H9 (cell line): ENCODE measurements at regions not wholly inside any gene's neighbourhood (a gene's known extent, or its start where the extent isn't known, plus 50 kb on each side); places are given as distances from the start of the nearest gene placed in this dataset.

Source experiments
- DNase-seq: peaks from one replicate; pipeline ENCODE4 v3.0.0-alpha.2; 2017
- H2AFZ ChIP-seq: one replicate; pipeline ENCODE4 v1.6.1; 2013; ENCODE audit warnings: mild to moderate bottlenecking, low read length, control low read depth, moderate library complexity
- H2AK5ac ChIP-seq: 2 replicates; pipeline ENCODE4 v1.6.1; 2013; ENCODE audit warnings: low read length, control low read depth, mixed read lengths; ENCODE audit not compliant: insufficient read length
- H2BK120ac ChIP-seq: one replicate; pipeline ENCODE4 v1.6.1; 2013; ENCODE audit warnings: low read depth, mild to moderate bottlenecking, low read length, control low read depth, inconsistent platforms; ENCODE audit not compliant: poor library complexity, severe bottlenecking
- H2BK12ac ChIP-seq: 2 replicates; pipeline ENCODE4 v1.6.1; 2013; ENCODE audit warnings: low read length, control low read depth, mixed read lengths, low read depth; ENCODE audit not compliant: insufficient read length
- H2BK15ac ChIP-seq: 2 replicates; pipeline ENCODE4 v1.6.1; 2013; ENCODE audit warnings: low read depth, low read length, control low read depth
- H2BK20ac ChIP-seq: one replicate; pipeline ENCODE4 v1.6.1; 2013; ENCODE audit warnings: low read depth, mild to moderate bottlenecking, low read length, control low read depth, inconsistent platforms; ENCODE audit not compliant: poor library complexity, severe bottlenecking
- H2BK5ac ChIP-seq: 2 replicates; pipeline ENCODE4 v1.6.1; 2013; ENCODE audit warnings: low read length, control low read depth, mixed read lengths; ENCODE audit not compliant: insufficient read length
- H3K14ac ChIP-seq: 2 replicates; pipeline ENCODE4 v1.6.1; 2013; ENCODE audit warnings: low read length, control low read depth; ENCODE audit not compliant: insufficient read depth
- H3K18ac ChIP-seq: 2 replicates; pipeline ENCODE4 v1.6.1; 2013; ENCODE audit warnings: low read depth, mild to moderate bottlenecking, mixed read lengths, low read length, control low read depth; ENCODE audit not compliant: insufficient read length
- H3K23ac ChIP-seq: 2 replicates; pipeline ENCODE4 v1.6.1; 2013; ENCODE audit warnings: low read length, control low read depth, mixed read lengths, low read depth; ENCODE audit not compliant: insufficient read length
- H3K23me2 ChIP-seq: 2 replicates; pipeline ENCODE4 v1.6.1; 2013; ENCODE audit warnings: low read depth, mild to moderate bottlenecking, mixed read lengths, low read length, control low read depth; ENCODE audit not compliant: insufficient read length, poor library complexity, severe bottlenecking
- H3K27ac ChIP-seq: 2 replicates; pipeline ENCODE4 v1.5.1; 2013; ENCODE audit warnings: low read length, control low read depth, mixed read lengths, low read depth; ENCODE audit not compliant: insufficient read length
- H3K27me3 ChIP-seq: 2 replicates; pipeline ENCODE4 v1.6.1; 2013; ENCODE audit warnings: low read length, control low read depth, inconsistent platforms; ENCODE audit not compliant: insufficient read depth
- H3K4ac ChIP-seq: 2 replicates; pipeline ENCODE4 v1.6.1; 2013; ENCODE audit warnings: low read depth, mild to moderate bottlenecking, control low read depth, inconsistent platforms, low read length, moderate library complexity
- H3K4me1 ChIP-seq: 2 replicates; pipeline ENCODE4 v1.6.1; 2013; ENCODE audit warnings: low read length, control low read depth, inconsistent platforms; ENCODE audit not compliant: insufficient read depth
- H3K4me2 ChIP-seq: 2 replicates; pipeline ENCODE4 v1.6.1; 2013; ENCODE audit warnings: low read length, control low read depth, mixed read lengths; ENCODE audit not compliant: insufficient read length, insufficient read depth
- H3K56ac ChIP-seq: 2 replicates; pipeline ENCODE4 v1.6.1; 2013; ENCODE audit warnings: low read depth, mild to moderate bottlenecking, mixed read lengths, low read length, control low read depth; ENCODE audit not compliant: insufficient read length
- H3K79me1 ChIP-seq: 2 replicates; pipeline ENCODE4 v1.6.1; 2013; ENCODE audit warnings: low read depth, mild to moderate bottlenecking, moderate library complexity, low read length, control low read depth, inconsistent platforms; ENCODE audit not compliant: insufficient read depth, poor library complexity, severe bottlenecking
- H3K79me2 ChIP-seq: 2 replicates; pipeline ENCODE4 v1.6.1; 2013; ENCODE audit warnings: low read length, control low read depth, inconsistent platforms; ENCODE audit not compliant: insufficient read depth
- H3K9ac ChIP-seq: 2 replicates; pipeline ENCODE4 v1.6.1; 2013; ENCODE audit warnings: low read length, control low read depth, mixed read lengths; ENCODE audit not compliant: insufficient read length; ENCODE audit errors: extremely low read depth
- H3K9me3 ChIP-seq: one replicate; pipeline ENCODE4 v1.6.1; 2013; ENCODE audit warnings: low read depth, low read length, inconsistent platforms; ENCODE audit not compliant: control insufficient read depth
- H3T11ph ChIP-seq: one replicate; pipeline ENCODE4 v1.6.1; 2013; ENCODE audit warnings: mild to moderate bottlenecking, low read length, control low read depth, inconsistent platforms
- H4K20me1 ChIP-seq: one replicate; pipeline ENCODE4 v1.6.1; 2013; ENCODE audit not compliant: control insufficient read depth, insufficient read length, insufficient read depth
- H4K5ac ChIP-seq: 2 replicates; pipeline ENCODE4 v1.6.1; 2013; ENCODE audit warnings: low read depth, mild to moderate bottlenecking, mixed read lengths, low read length, control low read depth; ENCODE audit not compliant: insufficient read length
- H4K8ac ChIP-seq: replicated peaks from 2 replicates; pipeline ENCODE4 v1.6.1; 2013; ENCODE audit warnings: low read length, control low read depth, mixed read lengths, low read depth; ENCODE audit not compliant: insufficient read length
- H4K91ac ChIP-seq: 2 replicates; pipeline ENCODE4 v1.6.1; 2013; ENCODE audit warnings: low read depth, mild to moderate bottlenecking, moderate library complexity, mixed read lengths, low read length, control low read depth; ENCODE audit not compliant: insufficient read length
- H3K27ac Mint-ChIP-seq, 3 experiments: 2 replicates in 2 of 3; 3 replicates in 1 of 3; pipeline ENCODE4 v1.8.0; 2020 to 2021; ENCODE audit warnings: mixed read lengths in 3 of 3, mild to moderate bottlenecking in 1 of 3, moderate library complexity in 1 of 3
- H3K27me3 Mint-ChIP-seq: 2 replicates; pipeline ENCODE4 v1.8.0; 2021; ENCODE audit warnings: low read depth, mild to moderate bottlenecking, moderate library complexity, mixed read lengths
- H3K36me3 Mint-ChIP-seq, 3 experiments: 2 replicates in 2 of 3; 3 replicates in 1 of 3; pipeline ENCODE4 v1.8.0; 2020 to 2021; ENCODE audit warnings: low read depth in 3 of 3, mixed read lengths in 3 of 3; ENCODE audit not compliant: insufficient read depth in 1 of 3
- H3K4me1 Mint-ChIP-seq, 2 experiments: 2 replicates each; pipeline ENCODE4 v1.8.0; 2020; ENCODE audit warnings: mixed read lengths in 2 of 2
- H3K4me3 Mint-ChIP-seq, 2 experiments: 2 replicates in 1 of 2; 3 replicates in 1 of 2; pipeline ENCODE4 v1.8.0; 2020 to 2021; ENCODE audit warnings: mild to moderate bottlenecking in 2 of 2, mixed read lengths in 2 of 2, moderate library complexity in 1 of 2
- H3K9me3 Mint-ChIP-seq, 2 experiments: 2 replicates in 1 of 2; 3 replicates in 1 of 2; pipeline ENCODE4 v1.8.0; 2020; ENCODE audit warnings: mild to moderate bottlenecking in 2 of 2, mixed read lengths in 2 of 2, moderate library complexity in 1 of 2
- CTCF ChIP-seq: fragments of 200-600 bp; sonication (generic); conservative IDR thresholded peaks from 3 replicates; pipeline ENCODE4 v1.8.0; 2021; ENCODE audit warnings: antibody characterized with exemption, mild to moderate bottlenecking
- WGBS: extraction: QIAGEN DNeasy Blood & Tissue Kit; methylation state at CpG from one replicate; pipeline ENCODE4 v1.1.7; 2013; ENCODE audit warnings: missing lambda C conversion rate, low lambda C conversion rate, mixed read lengths; ENCODE audit not compliant: insufficient read length; ENCODE audit errors: extremely low coverage; 5-methylcytosine and 5-hydroxymethylcytosine counted together

- Histone ChIP-seq H2BK15ac (no peak overlapping the region), H3K23ac (no peak overlapping the region), H3K14ac (no peak overlapping the region), H2BK12ac (no peak overlapping the region), H3K27me3 (no peaks in the 10 kb centered on the region), H2BK20ac (no peak overlapping the region), H2BK120ac (no peak overlapping the region), H4K5ac (no peak overlapping the region), H3K18ac (no peak overlapping the region), H3K23me2 (no peaks in the 10 kb centered on the region), H4K20me1 (no peaks in the 10 kb centered on the region), H2AK5ac (no peak overlapping the region), H3K4me1 (no peaks in the 10 kb centered on the region), H4K91ac (no peak overlapping the region), H2BK5ac (no peak overlapping the region), H4K8ac (no peak overlapping the region), H3K9ac (no peak overlapping the region), H3K79me2 (no peaks in the 10 kb centered on the region), H2AFZ (no peak overlapping the region), H3T11ph (no peak overlapping the region), H3K27ac (no peak overlapping the region), H3K4ac (no peak overlapping the region), H3K4me2 (no peak overlapping the region), H3K9me3 (no peaks in the 10 kb centered on the region), H3K79me1 (no peaks in the 10 kb centered on the region), H3K56ac (no peak overlapping the region)
- no peak for TF ChIP-seq CTCF
- Mint-ChIP-seq H3K4me3 (no peak overlapping the region), H3K27me3 (no peaks in the 10 kb centered on the region), H3K36me3 (no peaks in the 10 kb centered on the region), H3K27ac (no peak overlapping the region), H3K4me1 (peaks cover 9 to 11% of the 10 kb centered on the region in 2 experiments; a peak in 3 of 4 replicates), H3K9me3 (no peaks in the 10 kb centered on the region)
- WGBS, result no CpG with 5 or more reads among the region's 3 CpGs
- no peak for DNase-seq
Observed at GRCh38 chr6:140572129-140572528, 1197.7 kb upstream of the CITED2 start.
